ENCODE measurements at regions not wholly inside any gene's neighbourhood (a gene's known extent, or its start where the extent isn't known, plus 50 kb on each side); places are given as distances from the start of the nearest gene placed in this dataset.

- TF ChIP-seq CTCF (IDR thresholded peaks at IDR 0.05; ENCODE audit: control insufficient read depth, insufficient read depth, low read depth, low read length, missing control alignments): no peak
- no peak for DNase-seq (ENCODE audit: low read depth)
- H3K4me3 ChIP-seq (ENCODE audit: control insufficient read depth, low read depth, low read length): no peak overlapping the region
Measured at GRCh38 chr13:99132295-99132835, 68.3 kb upstream of the UBAC2 start.

GRCh38 chr13:99133230-99133629, 67.4 kb upstream of the UBAC2 start:
- H3K4me3 ChIP-seq (ENCODE audit: control insufficient read depth, low read depth, low read length): no peak overlapping the region
- TF ChIP-seq CTCF (IDR thresholded peaks at IDR 0.05; ENCODE audit: control insufficient read depth, insufficient read depth, low read depth, low read length, missing control alignments): no peak
- DNase-seq (ENCODE audit: low read depth): no peak

DNA sequence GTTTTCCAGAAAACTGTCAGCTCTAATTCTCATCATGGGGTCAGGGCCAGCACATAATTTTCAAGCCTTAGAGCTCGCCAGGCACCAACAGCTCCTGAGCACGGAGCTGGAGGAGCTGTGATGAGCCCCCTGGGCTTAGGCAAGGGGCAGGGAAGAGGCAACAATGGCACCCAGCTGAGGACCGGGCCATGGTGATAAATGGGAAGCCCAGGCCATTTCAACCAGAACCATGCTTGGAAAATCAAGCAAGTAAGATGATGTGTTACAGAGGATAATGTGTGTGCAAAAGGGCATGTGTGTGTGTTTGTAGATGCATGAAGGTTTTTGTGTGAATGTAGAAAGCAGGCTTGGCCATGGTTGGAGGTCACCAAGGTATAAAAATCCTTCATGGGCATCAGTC, 66.8 kb upstream of the UBAC2 start:
- TF ChIP-seq CTCF (IDR thresholded peaks at IDR 0.05; ENCODE audit: control insufficient read depth, insufficient read depth, low read depth, low read length, missing control alignments): no peak
- no peak overlapping the region for H3K4me3 ChIP-seq (ENCODE audit: control insufficient read depth, low read depth, low read length)
- no peak for DNase-seq (ENCODE audit: low read depth)

DNA sequence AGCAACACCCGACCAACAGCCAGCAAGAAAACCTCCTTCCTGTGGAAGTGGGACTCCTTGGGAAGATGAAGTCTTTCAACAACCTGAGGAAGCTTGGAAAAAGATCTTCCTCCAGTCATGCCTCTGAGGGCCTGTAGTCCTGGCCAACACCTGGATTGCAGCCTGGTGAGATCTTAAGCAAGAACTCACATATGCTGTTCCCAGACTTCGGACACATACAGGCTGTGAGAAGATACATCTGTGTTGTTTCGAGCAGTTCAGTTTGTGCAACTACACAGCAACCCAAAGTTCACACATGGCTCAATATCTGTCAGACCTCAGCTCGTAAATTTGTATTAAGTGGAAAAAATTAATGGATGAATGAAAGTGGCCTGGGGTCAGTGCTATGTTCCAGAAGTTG, 65.1 kb upstream of the UBAC2 start:
- DNase-seq (ENCODE audit: low read depth): no peak
- TF ChIP-seq CTCF (IDR thresholded peaks at IDR 0.05; ENCODE audit: control insufficient read depth, insufficient read depth, low read depth, low read length, missing control alignments): no peak
- no peak overlapping the region for H3K4me3 ChIP-seq (ENCODE audit: control insufficient read depth, low read depth, low read length)

GRCh38 chr13:99136427-99136954, 64.2 kb upstream of the UBAC2 start:
- DNase-seq (ENCODE audit: low read depth): no peak
- TF ChIP-seq CTCF (IDR thresholded peaks at IDR 0.05; ENCODE audit: control insufficient read depth, insufficient read depth, low read depth, low read length, missing control alignments): no peak
- H3K4me3 ChIP-seq (ENCODE audit: control insufficient read depth, low read depth, low read length): no peak overlapping the region

- DNase-seq (ENCODE audit: low read depth): no peak
- TF ChIP-seq CTCF (IDR thresholded peaks at IDR 0.05; ENCODE audit: control insufficient read depth, insufficient read depth, low read depth, low read length, missing control alignments): no peak
- no peak overlapping the region for H3K4me3 ChIP-seq (ENCODE audit: control insufficient read depth, low read depth, low read length)
Measured at GRCh38 chr13:99140831-99141230, 59.8 kb upstream of the UBAC2 start.

DNA sequence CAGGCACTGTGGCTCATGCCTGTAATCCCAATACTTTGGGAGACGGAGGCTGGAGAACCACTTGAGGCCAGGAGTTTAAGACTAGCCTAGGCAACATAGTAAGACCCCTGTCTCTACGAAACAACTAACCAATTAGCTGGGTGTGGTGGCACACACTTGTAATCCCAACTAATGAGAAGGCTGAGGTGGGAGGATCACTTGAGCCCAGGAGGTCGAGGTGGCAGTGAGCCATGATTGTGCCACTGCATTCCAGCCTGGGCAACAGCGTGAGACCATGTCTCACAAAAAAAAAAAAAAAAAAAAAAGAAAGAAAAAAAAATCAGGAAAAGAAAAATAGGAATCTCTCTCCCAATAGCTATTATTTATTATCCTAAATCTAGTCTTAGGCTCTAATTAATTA, 56.8 kb upstream of the UBAC2 start:
- no peak for TF ChIP-seq CTCF (IDR thresholded peaks at IDR 0.05; ENCODE audit: control insufficient read depth, insufficient read depth, low read depth, low read length, missing control alignments)
- H3K4me3 ChIP-seq (ENCODE audit: control insufficient read depth, low read depth, low read length): no peak overlapping the region
- DNase-seq (ENCODE audit: low read depth): no peak
